ENCODE measurements at regions not wholly inside any gene's neighbourhood (a gene's known extent, or its start where the extent isn't known, plus 50 kb on each side); places are given as distances from the start of the nearest gene placed in this dataset.

- Histone ChIP-seq H3K27me3 (no peaks in the 10 kb centered on the region), H3K27ac (no peak overlapping the region), H3K4me1 (no peaks in the 10 kb centered on the region), H3K36me3 (no peaks in the 10 kb centered on the region), H3K9me3 (no peaks in the 10 kb centered on the region), H3K4me3 (no peak overlapping the region)
- intact Hi-C loops (cut with DNase I; ENCODE audit: low total_unique reads), result no loop called here
- TF ChIP-seq CTCF (IDR thresholded peaks at IDR 0.05) (no peak), POLR2AphosphoS5 (IDR thresholded peaks at IDR 0.05) (no peak), POLR2A (IDR thresholded peaks at IDR 0.05) (no peak)
- no peak for DNase-seq (ENCODE audit: low spot score in 2 of 2)
These were observed 462.2 kb downstream of the BCL11A start for GRCh38 chr2:60091266-60091665.

GRCh38 chr2:60079562-60079961 lies 473.9 kb downstream of the BCL11A start:
- H3K9me3 ChIP-seq, result no peaks in the 10 kb centered on the region
- TF ChIP-seq POLR2A (IDR thresholded peaks at IDR 0.05) (no peak), CTCF (IDR thresholded peaks at IDR 0.05) (no peak), POLR2AphosphoS5 (IDR thresholded peaks at IDR 0.05) (no peak)
- DNase-seq (ENCODE audit: low spot score in 2 of 2), result no peak
- intact Hi-C loops (cut with DNase I; ENCODE audit: low total_unique reads), result no loop called here
- H3K36me3 ChIP-seq, result no peaks in the 10 kb centered on the region
- H3K4me3 ChIP-seq, result no peak overlapping the region
- no peaks in the 10 kb centered on the region for H3K27me3 ChIP-seq
- no peak overlapping the region for H3K27ac ChIP-seq
- H3K4me1 ChIP-seq, result no peaks in the 10 kb centered on the region

- TF ChIP-seq POLR2A (IDR thresholded peaks at IDR 0.05) (no peak), CTCF (IDR thresholded peaks at IDR 0.05) (no peak), POLR2AphosphoS5 (IDR thresholded peaks at IDR 0.05) (no peak)
- no peaks in the 10 kb centered on the region for H3K9me3 ChIP-seq
- H3K36me3 ChIP-seq, result no peaks in the 10 kb centered on the region
- DNase-seq (ENCODE audit: low spot score in 2 of 2), result no peak
- H3K27ac ChIP-seq, result no peak overlapping the region
- H3K27me3 ChIP-seq, result no peaks in the 10 kb centered on the region
- intact Hi-C loops (cut with DNase I; ENCODE audit: low total_unique reads), result no loop called here
- H3K4me3 ChIP-seq, result no peak overlapping the region
- H3K4me1 ChIP-seq, result no peaks in the 10 kb centered on the region
These were observed 478.4 kb downstream of the BCL11A start for GRCh38 chr2:60075048-60075447.

- H3K9me3 ChIP-seq, result no peaks in the 10 kb centered on the region
- H3K27ac ChIP-seq, result no peak overlapping the region
- TF ChIP-seq CTCF (IDR thresholded peaks at IDR 0.05), result no peak
- no peak for TF ChIP-seq POLR2AphosphoS5 (IDR thresholded peaks at IDR 0.05)
- TF ChIP-seq POLR2A (IDR thresholded peaks at IDR 0.05), result no peak
- no peak overlapping the region for H3K4me3 ChIP-seq
- H3K27me3 ChIP-seq, result no peaks in the 10 kb centered on the region
- intact Hi-C loops (cut with DNase I; ENCODE audit: low total_unique reads), result no loop called here
- no peaks in the 10 kb centered on the region for H3K36me3 ChIP-seq
- no peak for DNase-seq (ENCODE audit: low spot score in 2 of 2)
- no peaks in the 10 kb centered on the region for H3K4me1 ChIP-seq
These were observed 480.3 kb downstream of the BCL11A start for GRCh38 chr2:60073201-60073600.

- no peak for DNase-seq (ENCODE audit: low spot score in 2 of 2)
- intact Hi-C loops (cut with DNase I; ENCODE audit: low total_unique reads), result no loop called here
These were observed 480.8 kb downstream of the BCL11A start for GRCh38 chr2:60072609-60073008.

GRCh38 chr2:60071490-60071831 lies 482.0 kb downstream of the BCL11A start:
- Histone ChIP-seq H3K27me3 (no peaks in the 10 kb centered on the region), H3K36me3 (no peaks in the 10 kb centered on the region), H3K27ac (no peak overlapping the region), H3K4me3 (no peak overlapping the region), H3K9me3 (no peaks in the 10 kb centered on the region), H3K4me1 (no peaks in the 10 kb centered on the region)
- no peak for DNase-seq (ENCODE audit: low spot score in 2 of 2)
- TF ChIP-seq POLR2AphosphoS5 (IDR thresholded peaks at IDR 0.05) (no peak), CTCF (IDR thresholded peaks at IDR 0.05) (no peak), POLR2A (IDR thresholded peaks at IDR 0.05) (no peak)
- intact Hi-C loops (cut with DNase I; ENCODE audit: low total_unique reads), result no loop called here

More at GRCh38 chr2:60072609-60073008, 480.8 kb downstream of the BCL11A start:
- H3K36me3 ChIP-seq, result no peaks in the 10 kb centered on the region
- no peak overlapping the region for H3K27ac ChIP-seq
- H3K4me1 ChIP-seq, result no peaks in the 10 kb centered on the region
- no peaks in the 10 kb centered on the region for H3K9me3 ChIP-seq
- no peaks in the 10 kb centered on the region for H3K27me3 ChIP-seq
- TF ChIP-seq POLR2A (IDR thresholded peaks at IDR 0.05), result no peak
- no peak for TF ChIP-seq POLR2AphosphoS5 (IDR thresholded peaks at IDR 0.05)
- H3K4me3 ChIP-seq, result no peak overlapping the region
